ENCODE measurements at regions not wholly inside any gene's neighbourhood (a gene's known extent, or its start where the extent isn't known, plus 50 kb on each side); places are given as distances from the start of the nearest gene placed in this dataset.

DNA sequence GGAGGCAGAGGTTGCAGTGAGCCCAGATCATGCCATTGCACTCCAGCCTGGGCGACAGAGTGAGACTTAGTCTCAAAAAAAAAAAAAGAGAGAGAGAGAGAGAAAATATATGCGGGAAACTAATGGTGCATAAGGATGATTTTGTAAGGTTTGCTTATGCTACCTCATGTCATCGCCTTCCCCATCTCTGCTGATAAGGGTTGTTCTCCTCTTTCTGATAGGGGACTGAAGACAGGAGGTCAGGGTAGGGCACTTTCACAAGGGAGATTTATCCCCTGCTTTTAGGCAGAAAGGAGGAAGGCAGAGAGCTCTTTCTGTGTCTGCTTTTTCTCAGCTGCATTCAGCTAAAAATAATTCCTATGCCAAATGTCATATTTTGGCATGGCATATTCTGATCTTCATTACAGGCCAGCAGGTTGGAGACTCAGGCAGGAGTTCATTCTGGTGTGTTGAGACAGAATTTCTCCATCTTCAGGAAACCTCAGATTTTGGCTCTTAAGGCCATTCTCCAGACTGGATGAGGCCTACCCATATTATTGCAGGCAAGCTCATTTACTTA, 220.2 kb downstream of the AUH start:
- TF ChIP-seq POLR2A (IDR thresholded peaks at IDR 0.05), result no peak
- TF ChIP-seq, protein P1, sequence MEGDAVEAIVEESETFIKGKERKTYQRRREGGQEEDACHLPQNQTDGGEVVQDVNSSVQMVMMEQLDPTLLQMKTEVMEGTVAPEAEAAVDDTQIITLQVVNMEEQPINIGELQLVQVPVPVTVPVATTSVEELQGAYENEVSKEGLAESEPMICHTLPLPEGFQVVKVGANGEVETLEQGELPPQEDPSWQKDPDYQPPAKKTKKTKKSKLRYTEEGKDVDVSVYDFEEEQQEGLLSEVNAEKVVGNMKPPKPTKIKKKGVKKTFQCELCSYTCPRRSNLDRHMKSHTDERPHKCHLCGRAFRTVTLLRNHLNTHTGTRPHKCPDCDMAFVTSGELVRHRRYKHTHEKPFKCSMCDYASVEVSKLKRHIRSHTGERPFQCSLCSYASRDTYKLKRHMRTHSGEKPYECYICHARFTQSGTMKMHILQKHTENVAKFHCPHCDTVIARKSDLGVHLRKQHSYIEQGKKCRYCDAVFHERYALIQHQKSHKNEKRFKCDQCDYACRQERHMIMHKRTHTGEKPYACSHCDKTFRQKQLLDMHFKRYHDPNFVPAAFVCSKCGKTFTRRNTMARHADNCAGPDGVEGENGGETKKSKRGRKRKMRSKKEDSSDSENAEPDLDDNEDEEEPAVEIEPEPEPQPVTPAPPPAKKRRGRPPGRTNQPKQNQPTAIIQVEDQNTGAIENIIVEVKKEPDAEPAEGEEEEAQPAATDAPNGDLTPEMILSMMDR (IDR thresholded peaks at IDR 0.05), result no peak

All from esophagus squamous epithelium (tissue), 4 donors.